ENCODE measurements at regions not wholly inside any gene's neighbourhood (a gene's known extent, or its start where the extent isn't known, plus 50 kb on each side); places are given as distances from the start of the nearest gene placed in this dataset.
A peak's percentile ranks its signal among the peaks of the same experiment; 100 is the strongest.

GRCh38 chr12:127657036-127657435 lies 609.9 kb upstream of the TMEM132C start:
- H3K27ac ChIP-seq (ENCODE audit: low read depth, low read length) = no peak overlapping the region
- no peak overlapping the region for H3K23ac ChIP-seq (ENCODE audit: insufficient read length)
- H3K23me2 ChIP-seq (ENCODE audit: low read depth, low read length) = no peaks in the 10 kb centered on the region
- no peaks in the 10 kb centered on the region for H3K36me3 ChIP-seq (ENCODE audit: control insufficient read depth in 2 of 4, insufficient read depth in 4 of 4, low read length in 3 of 4)
- H3K27me3 ChIP-seq (replicated peaks in 1 of 4; ENCODE audit: control insufficient read depth in 3 of 4, extremely low read depth in 1 of 4, insufficient read depth in 3 of 4, low read length in 3 of 4) = no peaks in the 10 kb centered on the region
- H3K9ac ChIP-seq (replicated peaks in 1 of 4; ENCODE audit: extremely low read depth in 1 of 4, low read depth in 3 of 4, low read length in 3 of 4) = no peak overlapping the region
- ChIA-PET CTCF (ENCODE audit: partially characterized antibody) (interaction anchor here (1.4 kb wide), 1 partner anchor 20 kb away, joined by 3 read pairs; no protein-coding TSS in a partner anchor), POLR2A (ENCODE audit: partially characterized antibody) (no interaction called here)
- peak overlapping the region; percentile 84; the same call in 1 of the 2 replicates for H2AFZ ChIP-seq (ENCODE audit: low read length)
- no peak overlapping the region for H3K4me2 ChIP-seq (ENCODE audit: insufficient read depth in 1 of 2, low read depth in 2 of 2, low read length in 2 of 2)
- no peak overlapping the region for H2BK5ac ChIP-seq (ENCODE audit: low read depth, low read length)
- H3K79me1 ChIP-seq (ENCODE audit: low read depth, low read length) = no peaks in the 10 kb centered on the region
- no peak overlapping the region for H2BK15ac ChIP-seq (ENCODE audit: low read length)
- H2BK20ac ChIP-seq (ENCODE audit: low read length) = no peak overlapping the region
- H2BK120ac ChIP-seq (replicated peaks; ENCODE audit: low read depth, low read length) = no peak overlapping the region
- H3K4me1 ChIP-seq (replicated peaks in 1 of 4; ENCODE audit: control insufficient read depth in 3 of 4, insufficient read depth in 4 of 4, low read length in 3 of 4) = no peaks in the 10 kb centered on the region
- H4K8ac ChIP-seq (ENCODE audit: extremely low read depth, insufficient read depth, low read length) = no peak overlapping the region
- no peak overlapping the region for H3K14ac ChIP-seq (ENCODE audit: insufficient read length)
- no peak overlapping the region for H2AK5ac ChIP-seq (ENCODE audit: low read depth, low read length)
- H4K20me1 ChIP-seq (replicated peaks in 1 of 2; ENCODE audit: control insufficient read depth in 1 of 2, insufficient read depth in 2 of 2, low read length in 2 of 2) = no peaks in the 10 kb centered on the region
- DNase-seq (ENCODE audit: low read depth in 1 of 2, low spot score in 2 of 2) (no peak), FAIRE-seq (no peak)
- H3K56ac ChIP-seq (replicated peaks; ENCODE audit: insufficient read length, low read depth, low read length) = no peak overlapping the region
- H2BK12ac ChIP-seq (ENCODE audit: low read depth, low read length) = no peak overlapping the region
- H4K5ac ChIP-seq (ENCODE audit: insufficient read length, low read depth, low read length) = no peak overlapping the region
- no peak overlapping the region for H3K4ac ChIP-seq (replicated peaks; ENCODE audit: insufficient read length, low read depth, low read length)
- no peak overlapping the region for H3K4me3 ChIP-seq (ENCODE audit: extremely low read depth in 1 of 4, insufficient read depth in 2 of 4, low read depth in 3 of 4, low read length in 4 of 4)
- no peak overlapping the region for H3K18ac ChIP-seq (ENCODE audit: extremely low read depth, low read length)
- no peaks in the 10 kb centered on the region for H3K79me2 ChIP-seq (ENCODE audit: control insufficient read depth in 1 of 2, insufficient read depth in 2 of 2, low read length in 2 of 2)
- H3K9me3 ChIP-seq (ENCODE audit: insufficient read depth in 2 of 2, low read depth in 1 of 2, low read length in 1 of 2) = no peaks in the 10 kb centered on the region
- H4K91ac ChIP-seq (replicated peaks; ENCODE audit: insufficient read length, low read length) = no peak overlapping the region
- TF ChIP-seq TEAD4 (IDR thresholded peaks at IDR 0.05; ENCODE audit: low read depth, low read length) (no peak), MAX (IDR thresholded peaks at IDR 0.05) (no peak), TAF1 (IDR thresholded peaks at IDR 0.05; ENCODE audit: low read depth, low read length) (no peak), TAF7 (optimal IDR thresholded peaks at IDR 0.05; ENCODE audit: borderline replicate concordance, low read depth, low read length) (no peak), FOSL1 (IDR thresholded peaks at IDR 0.05; ENCODE audit: insufficient read depth, low read depth, low read length) (no peak), HDAC6 (IDR thresholded peaks at IDR 0.05; ENCODE audit: low read depth, low read length) (no peak), ATF3 (IDR thresholded peaks at IDR 0.05; ENCODE audit: insufficient read depth, low read depth, low read length) (no peak), CBX5 (IDR thresholded peaks at IDR 0.05; ENCODE audit: low read depth, low read length) (no peak), EGR1 (IDR thresholded peaks at IDR 0.05; ENCODE audit: borderline replicate concordance, low read depth, low read length) (no peak), RBBP5 (IDR thresholded peaks at IDR 0.05; ENCODE audit: borderline replicate concordance, low read depth, low read length) (no peak), CREB1 (IDR thresholded peaks at IDR 0.05) (no peak), HDAC2 (IDR thresholded peaks at IDR 0.05; ENCODE audit: borderline replicate concordance in 1 of 2, low read depth in 2 of 2, low read length in 2 of 2) (no peak), E2F6 (IDR thresholded peaks at IDR 0.05) (no peak), BRCA1 (IDR thresholded peaks at IDR 0.05; ENCODE audit: low read depth, low read length) (no peak), SAP30 (IDR thresholded peaks at IDR 0.05; ENCODE audit: insufficient read depth, insufficient replicate concordance, low read length) (no peak)
